GM12878 (cell line): ENCODE measurements at regions not wholly inside any gene's neighbourhood (a gene's known extent, or its start where the extent isn't known, plus 50 kb on each side); places are given as distances from the start of the nearest gene placed in this dataset.

Source experiments
- ATAC-seq: fragments of 200-7000 bp; cut with Tn5 transposase; 3 replicates; pipeline ENCODE4 v1.9.1; 2020; ENCODE audit warnings: mild to moderate bottlenecking, moderate library complexity
- BruUV-seq: library from RNA; stranded (reverse); fragments of 400-500 nt; replicated peaks from 2 replicates; lab custom pipeline; 2021; lab: Mats Ljungman, UMichigan
- CTCF ChIA-PET: fragments of 300-600 bp; sonication (Branson Sonifier 250); formaldehyde crosslinking; extraction: SDS; loops from one replicate; lab custom pipeline; 2021; ENCODE audit warnings: inconsistent platforms; lab: Yijun Ruan, JAX
- POLR2A ChIA-PET: fragments of 350-600 bp; formaldehyde crosslinking; extraction: SDS; loops from one replicate; lab custom pipeline; 2021; ENCODE audit warnings: inconsistent platforms; lab: Charles Lee
- RAD21 ChIA-PET: fragments of 300-600 bp; sonication (Branson Sonifier 250); formaldehyde crosslinking; loops from one replicate; lab custom pipeline; 2023; ENCODE audit warnings: antibody characterized with exemption; ENCODE audit not compliant: unreplicated experiment; lab: Charles Lee
- SMC1A ChIA-PET: fragments of 300-600 bp; sonication (Branson Sonifier 250); formaldehyde crosslinking; loops from one replicate; lab custom pipeline; 2023; ENCODE audit not compliant: unreplicated experiment, uncharacterized antibody; lab: Charles Lee
- DNase-seq: peaks from one replicate; pipeline ENCODE4 v3.0.0-alpha.2; 2011; ENCODE audit warnings: low read depth, low spot score
- FAIRE-seq: peaks from 3 replicates; lab custom pipeline; 2011; peaks lifted over from hg19 to GRCh38; lab: Jason Lieb, UNC
- H2AFZ ChIP-seq: 2 replicates; pipeline ENCODE4 v1.6.0; 2011; ENCODE audit warnings: low read depth, low read length, control low read depth; ENCODE audit not compliant: control insufficient read depth
- H3K27ac ChIP-seq: 2 replicates; pipeline ENCODE4 v1.5.1; 2011; ENCODE audit warnings: control low read depth; ENCODE audit not compliant: control insufficient read depth, insufficient read depth
- H3K27me3 ChIP-seq, 2 experiments: replicated peaks in 1 of 2; 2 replicates each; pipeline versions ENCODE4 v1.6.0 to v1.6.1; 2011; ENCODE audit warnings: low read length in 1 of 2; ENCODE audit not compliant: control insufficient read depth in 2 of 2, insufficient read depth in 2 of 2
- H3K36me3 ChIP-seq, 2 experiments: 2 replicates each; pipeline ENCODE4 v1.5.1; 2011; ENCODE audit warnings: low read length in 1 of 2; ENCODE audit not compliant: control insufficient read depth in 2 of 2, insufficient read depth in 2 of 2
- H3K4me1 ChIP-seq: 2 replicates; pipeline ENCODE4 v1.6.1; 2011; ENCODE audit warnings: mild to moderate bottlenecking, low read length, moderate library complexity, mixed read lengths; ENCODE audit not compliant: control insufficient read depth, insufficient read depth
- H3K4me2 ChIP-seq: 2 replicates; pipeline ENCODE4 v1.6.0; 2011; ENCODE audit warnings: control low read depth; ENCODE audit not compliant: control insufficient read depth, insufficient read depth
- H3K4me3 ChIP-seq: fragments of 200-600 bp; sonication (generic); 2 replicates; pipeline ENCODE4 v1.5.1; 2016
- H3K79me2 ChIP-seq: 2 replicates; pipeline ENCODE4 v1.6.0; 2011; ENCODE audit warnings: low read length; ENCODE audit not compliant: control insufficient read depth, insufficient read depth
- H3K9ac ChIP-seq: 2 replicates; pipeline ENCODE4 v1.8.0; 2011; ENCODE audit warnings: low read length, control low read depth, mixed read lengths; ENCODE audit not compliant: control insufficient read depth, insufficient read depth
- H3K9me3 ChIP-seq: replicated peaks from 3 replicates; pipeline ENCODE4 v1.5.1; 2011; ENCODE audit warnings: mild to moderate bottlenecking, low read length; ENCODE audit not compliant: control insufficient read depth, insufficient read depth
- H4K20me1 ChIP-seq: 2 replicates; pipeline ENCODE4 v1.6.0; 2011; ENCODE audit not compliant: control insufficient read depth, insufficient read depth
- CHD4 ChIP-seq: fragments of 200-600 bp; sonication (generic); IDR thresholded peaks from 2 replicates; pipeline ENCODE4 v1.6.1; 2016; ENCODE audit warnings: mild to moderate bottlenecking
- EZH2 ChIP-seq: IDR thresholded peaks from 2 replicates; pipeline ENCODE4 v1.6.1; 2012; ENCODE audit warnings: low read depth, mild to moderate bottlenecking, control low read depth, inconsistent platforms, low read length, borderline replicate concordance; ENCODE audit not compliant: control insufficient read depth
- FOXM1 ChIP-seq: IDR thresholded peaks from 2 replicates; pipeline ENCODE4 v1.6.1; 2012; ENCODE audit warnings: low read depth, mild to moderate bottlenecking, inconsistent platforms, low read length, moderate library complexity
- KLF5 ChIP-seq: fragments of 450-650 bp; IDR thresholded peaks from 2 replicates; pipeline ENCODE4 v1.6.1; 2014; ENCODE audit warnings: mild to moderate bottlenecking; ENCODE audit not compliant: partially characterized antibody
- MTA3 ChIP-seq: IDR thresholded peaks from 2 replicates; pipeline ENCODE4 v1.6.1; 2012; ENCODE audit warnings: low read length, inconsistent platforms, borderline replicate concordance
- STAT1 ChIP-seq: fragments of 450-650 bp; conservative IDR thresholded peaks from 2 replicates; pipeline ENCODE4 v1.6.1; 2014; ENCODE audit warnings: antibody characterized with exemption, mild to moderate bottlenecking
- YY1 ChIP-seq: IDR thresholded peaks from 2 replicates; pipeline ENCODE4 v1.6.1; 2011; ENCODE audit warnings: low read depth, mild to moderate bottlenecking, low read length
- ZNF274 ChIP-seq: IDR thresholded peaks from one replicate; pipeline ENCODE4 v1.8.0; 2011; ENCODE audit not compliant: insufficient read length, insufficient read depth
- in situ Hi-C: fragments of 300-500 bp; cut with MboI; formaldehyde crosslinking; loops from 9 replicates; pipeline ENCODE4 v1.14.3; 2018; ENCODE audit warnings: mixed read lengths
- intact Hi-C: fragments of 100-400 bp; cut with micrococcal nuclease; formaldehyde crosslinking; loops from one replicate; pipeline ENCODE4 v1.14.2; 2022; ENCODE audit not compliant: unreplicated experiment
- TF ChIP-seq, protein P1 (sequence below): IDR thresholded peaks from 2 replicates; pipeline ENCODE4 v1.6.1; 2012; ENCODE audit warnings: mild to moderate bottlenecking, low read depth, low read length
- TF ChIP-seq, protein P2 (sequence below): fragments of 450-650 bp; IDR thresholded peaks from 2 replicates; pipeline ENCODE4 v1.6.1; 2016; ENCODE audit warnings: mild to moderate bottlenecking, moderate library complexity, borderline replicate concordance
- TF ChIP-seq, protein P3 (sequence below): fragments of 450-650 bp; IDR thresholded peaks from 2 replicates; pipeline ENCODE4 v1.6.1; 2017; ENCODE audit warnings: borderline replicate concordance
- TF ChIP-seq, protein P4 (sequence below): IDR thresholded peaks from 2 replicates; pipeline ENCODE4 v1.6.1; 2011; ENCODE audit warnings: low read depth, mild to moderate bottlenecking, low read length, moderate library complexity, borderline replicate concordance; ENCODE audit errors: extremely low read depth
- TF ChIP-seq, protein P5 (sequence below): fragments of 450-650 bp; IDR thresholded peaks from 2 replicates; pipeline ENCODE4 v1.6.1; 2014; ENCODE audit warnings: mild to moderate bottlenecking

DNA sequence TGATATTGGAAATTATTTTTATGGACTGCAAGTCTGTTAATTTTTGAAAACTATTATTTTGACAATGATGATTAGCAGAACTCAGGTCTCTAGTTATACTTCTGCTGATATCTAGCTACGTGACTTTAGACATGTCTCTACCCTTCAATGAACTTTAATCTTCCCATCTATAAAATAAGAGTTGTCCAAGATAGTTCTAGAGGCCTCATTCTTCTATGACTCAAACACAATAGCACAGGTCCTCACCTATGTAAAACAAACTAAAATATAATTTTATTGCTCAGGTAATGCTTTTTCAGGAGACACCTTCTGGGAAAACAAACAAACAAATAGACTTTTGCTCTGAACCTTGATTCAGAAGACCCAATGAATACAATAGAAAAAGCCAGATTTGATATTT, 544.4 kb upstream of the SETBP1 start (continued):
- TF ChIP-seq, protein P1, sequence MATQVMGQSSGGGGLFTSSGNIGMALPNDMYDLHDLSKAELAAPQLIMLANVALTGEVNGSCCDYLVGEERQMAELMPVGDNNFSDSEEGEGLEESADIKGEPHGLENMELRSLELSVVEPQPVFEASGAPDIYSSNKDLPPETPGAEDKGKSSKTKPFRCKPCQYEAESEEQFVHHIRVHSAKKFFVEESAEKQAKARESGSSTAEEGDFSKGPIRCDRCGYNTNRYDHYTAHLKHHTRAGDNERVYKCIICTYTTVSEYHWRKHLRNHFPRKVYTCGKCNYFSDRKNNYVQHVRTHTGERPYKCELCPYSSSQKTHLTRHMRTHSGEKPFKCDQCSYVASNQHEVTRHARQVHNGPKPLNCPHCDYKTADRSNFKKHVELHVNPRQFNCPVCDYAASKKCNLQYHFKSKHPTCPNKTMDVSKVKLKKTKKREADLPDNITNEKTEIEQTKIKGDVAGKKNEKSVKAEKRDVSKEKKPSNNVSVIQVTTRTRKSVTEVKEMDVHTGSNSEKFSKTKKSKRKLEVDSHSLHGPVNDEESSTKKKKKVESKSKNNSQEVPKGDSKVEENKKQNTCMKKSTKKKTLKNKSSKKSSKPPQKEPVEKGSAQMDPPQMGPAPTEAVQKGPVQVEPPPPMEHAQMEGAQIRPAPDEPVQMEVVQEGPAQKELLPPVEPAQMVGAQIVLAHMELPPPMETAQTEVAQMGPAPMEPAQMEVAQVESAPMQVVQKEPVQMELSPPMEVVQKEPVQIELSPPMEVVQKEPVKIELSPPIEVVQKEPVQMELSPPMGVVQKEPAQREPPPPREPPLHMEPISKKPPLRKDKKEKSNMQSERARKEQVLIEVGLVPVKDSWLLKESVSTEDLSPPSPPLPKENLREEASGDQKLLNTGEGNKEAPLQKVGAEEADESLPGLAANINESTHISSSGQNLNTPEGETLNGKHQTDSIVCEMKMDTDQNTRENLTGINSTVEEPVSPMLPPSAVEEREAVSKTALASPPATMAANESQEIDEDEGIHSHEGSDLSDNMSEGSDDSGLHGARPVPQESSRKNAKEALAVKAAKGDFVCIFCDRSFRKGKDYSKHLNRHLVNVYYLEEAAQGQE: no peak
- TF ChIP-seq YY1: no peak
- no peak for TF ChIP-seq STAT1

DNA sequence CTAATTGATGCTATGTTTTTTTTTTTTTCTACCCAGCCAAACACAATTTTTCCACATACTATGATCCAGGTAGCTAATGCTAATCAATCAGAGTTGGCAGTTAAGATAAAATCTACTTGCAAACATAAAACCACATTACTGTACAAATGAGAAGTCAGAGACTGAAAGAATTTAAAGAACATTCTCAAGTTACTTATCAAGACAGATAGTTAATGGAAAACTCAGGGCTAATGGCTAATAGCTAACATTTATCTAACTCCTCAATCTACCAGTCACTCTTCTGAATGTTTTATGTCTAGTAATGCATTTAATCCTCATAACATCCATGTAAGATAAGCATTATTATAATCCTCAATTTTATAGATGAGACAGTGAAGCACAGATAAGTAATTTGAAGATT, 537.6 kb upstream of the SETBP1 start:
- Histone ChIP-seq H4K20me1 (no peaks in the 10 kb centered on the region), H3K27me3 (no peaks in the 10 kb centered on the region), H3K9me3 (no peaks in the 10 kb centered on the region), H3K4me2 (no peak overlapping the region), H3K9ac (no peak overlapping the region), H3K27ac (no peak overlapping the region), H2AFZ (no peak overlapping the region), H3K4me3 (no peak overlapping the region), H3K4me1 (no peaks in the 10 kb centered on the region), H3K79me2 (no peaks in the 10 kb centered on the region), H3K36me3 (no peaks in the 10 kb centered on the region)
- DNase-seq (no peak), ATAC-seq (no peak), FAIRE-seq (no peak)
- no TSS peak for BruUV-seq
- ChIA-PET SMC1A (interaction anchor here (0.6 to 2.1 kb wide), 4 partner anchors 11 to 642 kb away, joined by 3 to 8 read pairs (median 4); no protein-coding TSS in a partner anchor), RAD21 (no interaction called here), POLR2A (no interaction called here), CTCF (interaction anchor here (0.8 to 3.8 kb wide), 2 partner anchors 8 to 13 kb away, joined by 3 to 17 read pairs; no protein-coding TSS in a partner anchor)
- intact Hi-C loops: no loop called here
- in situ Hi-C loops: no loop called here
- TF ChIP-seq ZNF274: no peak
- TF ChIP-seq CHD4: no peak
- TF ChIP-seq KLF5: no peak
- no peak for TF ChIP-seq FOXM1
- TF ChIP-seq, protein P2, sequence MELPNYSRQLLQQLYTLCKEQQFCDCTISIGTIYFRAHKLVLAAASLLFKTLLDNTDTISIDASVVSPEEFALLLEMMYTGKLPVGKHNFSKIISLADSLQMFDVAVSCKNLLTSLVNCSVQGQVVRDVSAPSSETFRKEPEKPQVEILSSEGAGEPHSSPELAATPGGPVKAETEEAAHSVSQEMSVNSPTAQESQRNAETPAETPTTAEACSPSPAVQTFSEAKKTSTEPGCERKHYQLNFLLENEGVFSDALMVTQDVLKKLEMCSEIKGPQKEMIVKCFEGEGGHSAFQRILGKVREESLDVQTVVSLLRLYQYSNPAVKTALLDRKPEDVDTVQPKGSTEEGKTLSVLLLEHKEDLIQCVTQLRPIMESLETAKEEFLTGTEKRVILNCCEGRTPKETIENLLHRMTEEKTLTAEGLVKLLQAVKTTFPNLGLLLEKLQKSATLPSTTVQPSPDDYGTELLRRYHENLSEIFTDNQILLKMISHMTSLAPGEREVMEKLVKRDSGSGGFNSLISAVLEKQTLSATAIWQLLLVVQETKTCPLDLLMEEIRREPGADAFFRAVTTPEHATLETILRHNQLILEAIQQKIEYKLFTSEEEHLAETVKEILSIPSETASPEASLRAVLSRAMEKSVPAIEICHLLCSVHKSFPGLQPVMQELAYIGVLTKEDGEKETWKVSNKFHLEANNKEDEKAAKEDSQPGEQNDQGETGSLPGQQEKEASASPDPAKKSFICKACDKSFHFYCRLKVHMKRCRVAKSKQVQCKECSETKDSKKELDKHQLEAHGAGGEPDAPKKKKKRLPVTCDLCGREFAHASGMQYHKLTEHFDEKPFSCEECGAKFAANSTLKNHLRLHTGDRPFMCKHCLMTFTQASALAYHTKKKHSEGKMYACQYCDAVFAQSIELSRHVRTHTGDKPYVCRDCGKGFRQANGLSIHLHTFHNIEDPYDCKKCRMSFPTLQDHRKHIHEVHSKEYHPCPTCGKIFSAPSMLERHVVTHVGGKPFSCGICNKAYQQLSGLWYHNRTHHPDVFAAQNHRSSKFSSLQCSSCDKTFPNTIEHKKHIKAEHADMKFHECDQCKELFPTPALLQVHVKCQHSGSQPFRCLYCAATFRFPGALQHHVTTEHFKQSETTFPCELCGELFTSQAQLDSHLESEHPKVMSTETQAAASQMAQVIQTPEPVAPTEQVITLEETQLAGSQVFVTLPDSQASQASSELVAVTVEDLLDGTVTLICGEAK: no peak
- TF ChIP-seq, protein P3, sequence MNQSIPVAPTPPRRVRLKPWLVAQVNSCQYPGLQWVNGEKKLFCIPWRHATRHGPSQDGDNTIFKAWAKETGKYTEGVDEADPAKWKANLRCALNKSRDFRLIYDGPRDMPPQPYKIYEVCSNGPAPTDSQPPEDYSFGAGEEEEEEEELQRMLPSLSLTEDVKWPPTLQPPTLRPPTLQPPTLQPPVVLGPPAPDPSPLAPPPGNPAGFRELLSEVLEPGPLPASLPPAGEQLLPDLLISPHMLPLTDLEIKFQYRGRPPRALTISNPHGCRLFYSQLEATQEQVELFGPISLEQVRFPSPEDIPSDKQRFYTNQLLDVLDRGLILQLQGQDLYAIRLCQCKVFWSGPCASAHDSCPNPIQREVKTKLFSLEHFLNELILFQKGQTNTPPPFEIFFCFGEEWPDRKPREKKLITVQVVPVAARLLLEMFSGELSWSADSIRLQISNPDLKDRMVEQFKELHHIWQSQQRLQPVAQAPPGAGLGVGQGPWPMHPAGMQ: no peak
- no peak for TF ChIP-seq EZH2
- TF ChIP-seq, protein P4, sequence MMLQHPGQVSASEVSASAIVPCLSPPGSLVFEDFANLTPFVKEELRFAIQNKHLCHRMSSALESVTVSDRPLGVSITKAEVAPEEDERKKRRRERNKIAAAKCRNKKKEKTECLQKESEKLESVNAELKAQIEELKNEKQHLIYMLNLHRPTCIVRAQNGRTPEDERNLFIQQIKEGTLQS: no peak
- TF ChIP-seq MTA3: no peak
- no peak for TF ChIP-seq YY1
- TF ChIP-seq, protein P5, sequence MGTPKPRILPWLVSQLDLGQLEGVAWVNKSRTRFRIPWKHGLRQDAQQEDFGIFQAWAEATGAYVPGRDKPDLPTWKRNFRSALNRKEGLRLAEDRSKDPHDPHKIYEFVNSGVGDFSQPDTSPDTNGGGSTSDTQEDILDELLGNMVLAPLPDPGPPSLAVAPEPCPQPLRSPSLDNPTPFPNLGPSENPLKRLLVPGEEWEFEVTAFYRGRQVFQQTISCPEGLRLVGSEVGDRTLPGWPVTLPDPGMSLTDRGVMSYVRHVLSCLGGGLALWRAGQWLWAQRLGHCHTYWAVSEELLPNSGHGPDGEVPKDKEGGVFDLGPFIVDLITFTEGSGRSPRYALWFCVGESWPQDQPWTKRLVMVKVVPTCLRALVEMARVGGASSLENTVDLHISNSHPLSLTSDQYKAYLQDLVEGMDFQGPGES: no peak
